Right ventricle myocardium superior (tissue), 1 donor: ENCODE measurements at regions not wholly inside any gene's neighbourhood (a gene's known extent, or its start where the extent isn't known, plus 50 kb on each side); places are given as distances from the start of the nearest gene placed in this dataset.

ENCODE experiments used
- ATAC-seq: fragments of 200-7000 bp; cut with Tn5 transposase; one replicate; pipeline ENCODE4 v1.9.1; 2020; ENCODE audit warnings: mild to moderate bottlenecking; ENCODE audit not compliant: poor library complexity
- DNase-seq: peaks from one replicate; pipeline ENCODE4 v3.0.0-alpha.2; 2020
- intact Hi-C: fragments of 100-400 bp; cut with DNase I; formaldehyde crosslinking; loops from one replicate; pipeline ENCODE4 v1.11.2; 2022
- donor health status: DM: no; HTN: yes; CAD: no; lungs with severe emphysema.

DNA sequence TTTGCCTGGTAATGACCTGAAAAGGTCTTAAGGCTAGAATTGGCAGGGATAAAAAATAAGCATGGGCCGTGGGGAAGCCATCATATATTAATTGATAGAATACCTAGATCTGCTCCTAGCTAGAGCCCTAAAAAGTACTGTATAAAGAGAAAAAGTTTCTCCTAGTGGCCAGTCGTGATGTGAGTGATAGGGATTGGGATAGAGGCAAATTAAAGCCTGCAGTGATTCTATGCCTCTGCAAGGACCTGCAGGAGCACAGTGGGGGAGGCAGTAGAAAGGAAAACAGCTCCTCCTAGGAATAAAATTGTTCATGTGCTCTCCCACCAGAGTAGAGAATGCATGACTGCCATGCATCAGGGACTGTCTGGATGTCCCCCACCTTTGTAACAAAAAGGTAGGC, 56.2 kb upstream of the FTMT start:
- no peak for DNase-seq
- intact Hi-C loops, result no loop called here
- ATAC-seq, result no peak

DNA sequence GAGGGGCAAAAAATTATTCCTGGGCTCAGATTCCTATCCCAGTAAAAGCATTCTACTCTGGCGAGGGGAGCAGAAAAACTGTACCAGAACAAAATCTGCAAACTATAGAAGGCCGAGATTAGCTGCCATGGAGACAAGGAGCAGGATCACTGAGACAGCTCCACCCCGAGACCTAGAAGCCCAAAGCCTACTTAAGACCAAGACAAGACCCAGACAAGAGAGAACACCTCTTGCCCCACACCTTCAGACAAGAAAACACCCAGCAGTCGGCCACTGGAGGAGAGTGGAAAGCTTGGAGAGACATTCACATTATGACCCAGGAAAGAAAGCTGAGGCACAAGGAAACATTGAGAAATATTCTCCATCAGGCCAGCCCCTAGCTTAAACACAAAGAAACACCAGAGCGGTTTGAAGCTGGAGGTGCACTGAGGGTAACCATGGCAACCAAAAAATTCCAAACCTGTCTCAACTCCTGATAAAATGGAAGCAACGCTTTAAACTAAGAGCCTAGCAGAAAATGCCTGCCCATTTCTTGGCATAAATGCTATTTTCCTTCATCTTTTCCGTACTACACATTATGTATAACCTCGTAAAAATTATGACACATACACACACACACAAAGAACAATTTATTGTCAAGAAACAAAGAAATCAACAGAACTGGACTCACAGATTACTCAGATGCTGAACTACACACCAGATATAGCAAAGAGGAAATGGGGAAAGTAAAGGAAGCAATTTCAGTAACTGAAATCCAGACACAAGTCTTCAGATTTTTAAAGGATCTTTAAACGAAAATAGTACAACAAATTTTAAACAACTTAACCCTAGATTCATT, 53.8 kb upstream of the FTMT start:
- DNase-seq, result no peak
- intact Hi-C loops, result no loop called here
- ATAC-seq, result no peak
